ENCODE measurements at regions not wholly inside any gene's neighbourhood (a gene's known extent, or its start where the extent isn't known, plus 50 kb on each side); places are given as distances from the start of the nearest gene placed in this dataset.

DNA sequence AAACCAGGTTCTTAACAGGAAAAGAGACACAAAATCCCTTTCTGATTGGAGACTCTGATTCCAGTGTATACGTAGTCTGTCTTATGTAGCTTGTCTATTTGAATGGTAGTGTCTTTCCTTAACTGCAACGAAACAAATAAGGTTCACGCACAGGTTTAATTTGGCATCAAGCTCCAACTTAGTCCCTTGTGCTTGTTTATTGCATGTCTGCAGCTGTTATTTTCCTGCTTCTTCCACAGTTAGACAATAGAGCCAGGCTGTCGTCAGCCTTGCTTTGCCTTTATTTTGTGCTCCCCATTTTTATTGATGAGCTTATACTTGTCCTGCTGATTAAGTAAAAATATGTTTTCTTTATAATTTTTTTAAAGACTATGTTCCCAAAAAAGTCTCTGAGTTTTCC, 152.7 kb upstream of the CDIN1 start:
- no peak overlapping the region for H3K4me3 ChIP-seq
- H3F3A ChIP-seq (ENCODE audit: low read depth): no peaks in the 10 kb centered on the region
- H3K36me3 ChIP-seq: no peaks in the 10 kb centered on the region
- H3K36me3 Mint-ChIP-seq: no peaks in the 10 kb centered on the region
- H3K4me3 Mint-ChIP-seq: no peak overlapping the region
- H3K79me2 ChIP-seq (ENCODE audit: low read depth): no peaks in the 10 kb centered on the region
- peaks cover 8% of the 10 kb centered on the region for H3K4me1 ChIP-seq
- no peak for DNase-seq (ENCODE audit: low spot score)
- peaks cover 6% of the 10 kb centered on the region for H3K4me1 Mint-ChIP-seq
- H3K27ac Mint-ChIP-seq: no peak overlapping the region
- peaks cover 2% of the 10 kb centered on the region for H3K9me3 Mint-ChIP-seq
- H3K27ac ChIP-seq: no peak overlapping the region
- TF ChIP-seq EZH2phosphoT487 (IDR thresholded peaks at IDR 0.05) (no peak), EZH2 (IDR thresholded peaks at IDR 0.05) (no peak)
- TF ChIP-seq, protein P1, sequence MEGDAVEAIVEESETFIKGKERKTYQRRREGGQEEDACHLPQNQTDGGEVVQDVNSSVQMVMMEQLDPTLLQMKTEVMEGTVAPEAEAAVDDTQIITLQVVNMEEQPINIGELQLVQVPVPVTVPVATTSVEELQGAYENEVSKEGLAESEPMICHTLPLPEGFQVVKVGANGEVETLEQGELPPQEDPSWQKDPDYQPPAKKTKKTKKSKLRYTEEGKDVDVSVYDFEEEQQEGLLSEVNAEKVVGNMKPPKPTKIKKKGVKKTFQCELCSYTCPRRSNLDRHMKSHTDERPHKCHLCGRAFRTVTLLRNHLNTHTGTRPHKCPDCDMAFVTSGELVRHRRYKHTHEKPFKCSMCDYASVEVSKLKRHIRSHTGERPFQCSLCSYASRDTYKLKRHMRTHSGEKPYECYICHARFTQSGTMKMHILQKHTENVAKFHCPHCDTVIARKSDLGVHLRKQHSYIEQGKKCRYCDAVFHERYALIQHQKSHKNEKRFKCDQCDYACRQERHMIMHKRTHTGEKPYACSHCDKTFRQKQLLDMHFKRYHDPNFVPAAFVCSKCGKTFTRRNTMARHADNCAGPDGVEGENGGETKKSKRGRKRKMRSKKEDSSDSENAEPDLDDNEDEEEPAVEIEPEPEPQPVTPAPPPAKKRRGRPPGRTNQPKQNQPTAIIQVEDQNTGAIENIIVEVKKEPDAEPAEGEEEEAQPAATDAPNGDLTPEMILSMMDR (IDR thresholded peaks at IDR 0.05): no peak
- no peaks in the 10 kb centered on the region for H4K20me1 ChIP-seq (ENCODE audit: low read depth)
- peak overlapping the region; percentile 68 for H2AFZ ChIP-seq (replicated peaks)
- no peak overlapping the region for H3K4me2 ChIP-seq
- no peaks in the 10 kb centered on the region for H3K9me3 ChIP-seq (ENCODE audit: low read depth)
- no peak overlapping the region for H3K9ac ChIP-seq
- H3K27me3 Mint-ChIP-seq (ENCODE audit: insufficient read depth, low read depth): peaks cover 2% of the 10 kb centered on the region
- no peaks in the 10 kb centered on the region for H3K27me3 ChIP-seq

DNA sequence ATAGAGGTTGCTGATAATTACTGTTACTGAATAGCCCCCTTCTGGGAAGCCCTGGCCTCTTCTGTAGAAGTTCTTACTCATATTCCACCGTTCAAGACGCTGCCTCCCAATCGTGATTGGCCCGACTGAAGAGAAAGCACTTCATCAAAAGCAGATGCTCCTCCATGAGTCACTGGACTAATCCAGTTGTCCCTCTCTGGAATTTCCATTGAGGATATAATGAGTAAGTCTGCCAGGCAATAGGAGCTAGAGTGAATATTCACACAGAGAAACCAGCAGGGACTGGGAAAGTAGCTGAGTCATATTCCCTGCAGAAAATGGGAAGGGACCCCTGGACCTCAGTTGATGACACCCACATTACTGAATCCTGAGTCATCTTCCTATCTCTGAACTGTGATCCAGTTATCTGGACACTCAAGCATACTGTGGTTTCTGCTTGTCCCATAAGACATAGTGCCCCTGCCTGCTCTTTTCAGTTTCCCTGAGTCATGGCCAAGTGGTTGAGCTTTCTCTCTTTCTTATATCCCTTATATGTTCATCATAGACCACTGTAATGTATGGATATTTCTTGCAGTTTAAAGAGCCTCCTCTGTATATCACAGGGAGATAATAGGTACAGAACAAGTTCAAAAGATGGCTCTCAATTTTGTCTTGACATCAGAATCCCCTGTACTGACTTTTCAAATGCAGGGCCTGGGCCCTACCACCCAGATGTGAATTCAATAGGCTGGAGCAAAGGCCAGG, 151.2 kb upstream of the CDIN1 start:
- H4K20me1 ChIP-seq (ENCODE audit: low read depth): no peaks in the 10 kb centered on the region
- Mint-ChIP-seq H3K27me3 (ENCODE audit: insufficient read depth, low read depth) (peaks cover 2% of the 10 kb centered on the region), H3K9me3 (no peaks in the 10 kb centered on the region), H3K36me3 (no peaks in the 10 kb centered on the region), H3K4me3 (no peak overlapping the region), H3K4me1 (peaks cover 6% of the 10 kb centered on the region), H3K27ac (no peak overlapping the region)
- TF ChIP-seq EZH2phosphoT487 (IDR thresholded peaks at IDR 0.05) (no peak), EZH2 (IDR thresholded peaks at IDR 0.05) (no peak)
- TF ChIP-seq, protein P1 (IDR thresholded peaks at IDR 0.05): no peak
- H3K4me2 ChIP-seq: no peak overlapping the region
- no peaks in the 10 kb centered on the region for H3F3A ChIP-seq (ENCODE audit: low read depth)
- no peak for DNase-seq (ENCODE audit: low spot score)
- H2AFZ ChIP-seq (replicated peaks): no peak overlapping the region
- H3K9ac ChIP-seq: no peak overlapping the region
- peaks cover 8% of the 10 kb centered on the region for H3K4me1 ChIP-seq
- H3K9me3 ChIP-seq (ENCODE audit: low read depth): no peaks in the 10 kb centered on the region
- H3K27me3 ChIP-seq: no peaks in the 10 kb centered on the region
- no peak overlapping the region for H3K4me3 ChIP-seq
- H3K27ac ChIP-seq: no peak overlapping the region
- no peaks in the 10 kb centered on the region for H3K36me3 ChIP-seq
- no peaks in the 10 kb centered on the region for H3K79me2 ChIP-seq (ENCODE audit: low read depth)

DNA sequence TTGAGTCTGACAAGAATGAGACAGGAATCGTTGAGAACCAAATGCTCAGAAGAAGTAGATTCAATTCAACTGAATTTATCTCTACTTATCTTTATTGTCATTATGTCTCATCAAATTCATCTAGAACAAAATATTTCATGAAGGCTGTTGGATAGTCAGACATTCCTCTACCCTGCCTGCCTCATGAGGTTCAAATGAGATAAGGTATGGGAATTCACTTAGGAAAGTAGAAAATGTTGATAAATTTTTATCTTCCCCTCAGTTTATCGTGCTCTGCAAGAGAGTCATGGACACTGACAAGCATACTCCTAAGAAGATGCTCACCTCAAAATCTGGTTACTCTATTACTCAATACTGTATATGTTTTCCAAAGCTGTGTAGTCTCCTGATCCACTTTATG, 149.7 kb upstream of the CDIN1 start:
- H3K36me3 Mint-ChIP-seq: no peaks in the 10 kb centered on the region
- H3K79me2 ChIP-seq (ENCODE audit: low read depth): no peaks in the 10 kb centered on the region
- no peaks in the 10 kb centered on the region for H3K36me3 ChIP-seq
- H2AFZ ChIP-seq (replicated peaks): no peak overlapping the region
- H3K27ac ChIP-seq: no peak overlapping the region
- TF ChIP-seq EZH2phosphoT487 (IDR thresholded peaks at IDR 0.05): no peak
- TF ChIP-seq, protein P1 (IDR thresholded peaks at IDR 0.05): no peak
- no peak for TF ChIP-seq EZH2 (IDR thresholded peaks at IDR 0.05)
- no peaks in the 10 kb centered on the region for H4K20me1 ChIP-seq (ENCODE audit: low read depth)
- H3K4me1 Mint-ChIP-seq: peaks cover 6% of the 10 kb centered on the region
- H3K4me3 Mint-ChIP-seq: no peak overlapping the region
- no peak overlapping the region for H3K4me3 ChIP-seq
- no peak overlapping the region for H3K27ac Mint-ChIP-seq
- no peaks in the 10 kb centered on the region for H3K4me1 ChIP-seq
- no peak overlapping the region for H3K9ac ChIP-seq
- no peak for DNase-seq (ENCODE audit: low spot score)
- H3K9me3 ChIP-seq (ENCODE audit: low read depth): no peaks in the 10 kb centered on the region
- H3K4me2 ChIP-seq: no peak overlapping the region
- no peaks in the 10 kb centered on the region for H3K9me3 Mint-ChIP-seq
- no peaks in the 10 kb centered on the region for H3K27me3 ChIP-seq
- H3K27me3 Mint-ChIP-seq (ENCODE audit: insufficient read depth, low read depth): peaks cover 2% of the 10 kb centered on the region
- H3F3A ChIP-seq (ENCODE audit: low read depth): no peaks in the 10 kb centered on the region

All from neural progenitor cell (in vitro differentiated cells).